HG02884 (cell line): ENCODE measurements at regions not wholly inside any gene's neighbourhood (a gene's known extent, or its start where the extent isn't known, plus 50 kb on each side); places are given as distances from the start of the nearest gene placed in this dataset.

Source experiments
- ATAC-seq: cut with Tn5 transposase; IDR thresholded peaks from one replicate; pipeline ENCODE4 v1.9.1; 2021; ENCODE audit warnings: mild to moderate bottlenecking, moderate library complexity; ENCODE audit not compliant: unreplicated experiment

GRCh38 chr20:40416274-40416673 is 272.8 kb downstream of the MAFB start:
- no peak for ATAC-seq

GRCh38 chr20:40414843-40415615 is 274.0 kb downstream of the MAFB start:
- ATAC-seq: no peak

GRCh38 chr20:40410028-40410427 is 279.0 kb downstream of the MAFB start:
- ATAC-seq: no peak

GRCh38 chr20:40397467-40397866 is 291.6 kb downstream of the MAFB start:
- ATAC-seq: no peak

- ATAC-seq: no peak
Observed at GRCh38 chr20:40393197-40394079, 295.6 kb downstream of the MAFB start.

GRCh38 chr20:40390654-40391053 is 298.4 kb downstream of the MAFB start:
- no peak for ATAC-seq

- no peak for ATAC-seq
Observed at GRCh38 chr20:40370800-40371199, 318.2 kb downstream of the MAFB start.

GRCh38 chr20:40368876-40369275 is 320.2 kb downstream of the MAFB start:
- no peak for ATAC-seq

- no peak for ATAC-seq
Observed at GRCh38 chr20:40361916-40362315, 327.1 kb downstream of the MAFB start.

- ATAC-seq: no peak
Observed at GRCh38 chr20:40359131-40359912, 329.7 kb downstream of the MAFB start.

- no peak for ATAC-seq
Observed at GRCh38 chr20:40354880-40355279, 334.2 kb downstream of the MAFB start.

- no peak for ATAC-seq
Observed at GRCh38 chr20:40343390-40343789, 345.6 kb downstream of the MAFB start.

GRCh38 chr20:40341561-40341960 is 347.5 kb downstream of the MAFB start:
- no peak for ATAC-seq

- no peak for ATAC-seq
Observed at GRCh38 chr20:40339661-40340449, 349.2 kb downstream of the MAFB start.

GRCh38 chr20:40336533-40336932 is 352.5 kb downstream of the MAFB start:
- no peak for ATAC-seq

- ATAC-seq: no peak
Observed at GRCh38 chr20:40335901-40336351, 353.1 kb downstream of the MAFB start.

- no peak for ATAC-seq
Observed at GRCh38 chr20:40335437-40335836, 353.6 kb downstream of the MAFB start.

- no peak for ATAC-seq
Observed at GRCh38 chr20:40333591-40333990, 355.4 kb downstream of the MAFB start.

- no peak for ATAC-seq
Observed at GRCh38 chr20:40331807-40332560, 357.1 kb downstream of the MAFB start.

- no peak for ATAC-seq
Observed at GRCh38 chr20:40331249-40331648, 357.8 kb downstream of the MAFB start.
